Endothelial cell of umbilical vein (primary cell): ENCODE measurements at regions not wholly inside any gene's neighbourhood (a gene's known extent, or its start where the extent isn't known, plus 50 kb on each side); places are given as distances from the start of the nearest gene placed in this dataset.

Source experiments
- BruUV-seq: library from RNA; stranded (reverse); fragments of 400-500 nt; replicated peaks from 2 replicates; lab custom pipeline; 2021; lab: Mats Ljungman, UMichigan
- CTCF ChIA-PET: fragments of 300-600, 350-600 bp; sonication (Branson Sonifier 250); formaldehyde crosslinking; loops from one replicate; lab custom pipeline; 2021; ENCODE audit warnings: antibody characterized with exemption, inconsistent platforms; lab: Charles Lee
- POLR2A ChIA-PET: fragments of 300-600, 350-600 bp; sonication (Branson Sonifier 250); formaldehyde crosslinking; loops from one replicate; lab custom pipeline; 2021; ENCODE audit warnings: antibody characterized with exemption, inconsistent platforms; lab: Charles Lee
- DNase-seq: peaks from one replicate; pipeline ENCODE4 v3.0.0-alpha.2; 2011; ENCODE audit warnings: low read depth, low spot score
- FAIRE-seq: peaks from 2 replicates; lab custom pipeline; 2011; peaks lifted over from hg19 to GRCh38; lab: Jason Lieb, UNC
- H2AFZ ChIP-seq: 2 replicates; pipeline ENCODE4 v1.6.0; 2012; ENCODE audit warnings: low read depth, low read length, control low read depth, inconsistent platforms
- H3K27ac ChIP-seq: 2 replicates; pipeline ENCODE4 v1.5.1; 2011; ENCODE audit warnings: low read depth, mild to moderate bottlenecking, control low read depth, low read length, moderate library complexity; ENCODE audit not compliant: insufficient read depth
- H3K27me3 ChIP-seq, 2 experiments: 2 replicates each; pipeline versions ENCODE4 v1.6.0 to v1.6.1; 2011; ENCODE audit warnings: low read length in 2 of 2, mixed read lengths in 1 of 2; ENCODE audit not compliant: control insufficient read depth in 2 of 2, insufficient read depth in 2 of 2
- H3K36me3 ChIP-seq, 2 experiments: 2 replicates in 1 of 2; 3 replicates in 1 of 2; pipeline ENCODE4 v1.5.1; 2011; ENCODE audit warnings: low read length in 2 of 2, mild to moderate bottlenecking in 1 of 2, moderate library complexity in 1 of 2; ENCODE audit not compliant: control insufficient read depth in 2 of 2, insufficient read depth in 2 of 2; ENCODE audit errors: extremely low read depth in 1 of 2
- H3K4me1 ChIP-seq: 3 replicates; pipeline ENCODE4 v1.5.1; 2011; ENCODE audit warnings: mild to moderate bottlenecking, low read length; ENCODE audit not compliant: control insufficient read depth, insufficient read depth; ENCODE audit errors: extremely low read depth
- H3K4me2 ChIP-seq: 2 replicates; pipeline ENCODE4 v1.6.1; 2011; ENCODE audit warnings: low read length, control low read depth, mixed read lengths; ENCODE audit not compliant: insufficient read depth
- H3K4me3 ChIP-seq, 3 experiments: fragments of 200-600 bp in 1 of 3; sonication (generic), shearing (Covaris generic) in 1 of 3; replicated peaks in 1 of 3; 2 replicates each; pipeline ENCODE4 v1.5.1; 2011 to 2016; ENCODE audit warnings: control low read depth in 3 of 3, low read length in 3 of 3, mild to moderate bottlenecking in 2 of 3, inconsistent platforms in 1 of 3, low read depth in 1 of 3, moderate library complexity in 1 of 3; ENCODE audit not compliant: insufficient read depth in 1 of 3
- H3K79me2 ChIP-seq: 2 replicates; pipeline ENCODE4 v1.6.0; 2012; ENCODE audit warnings: low read length, inconsistent platforms; ENCODE audit not compliant: control insufficient read depth, insufficient read depth
- H3K9ac ChIP-seq: replicated peaks from 2 replicates; pipeline ENCODE3; 2011; ENCODE audit warnings: low read length, control low read depth; ENCODE audit not compliant: insufficient read depth; ENCODE audit errors: extremely low read depth
- H3K9me1 ChIP-seq: replicated peaks from 3 replicates; pipeline ENCODE4 v1.6.0; 2011; ENCODE audit warnings: mild to moderate bottlenecking, low read length; ENCODE audit not compliant: control insufficient read depth, insufficient read depth; ENCODE audit errors: extremely low read depth
- H3K9me3 ChIP-seq: replicated peaks from 2 replicates; pipeline ENCODE4 v1.5.1; 2012; ENCODE audit warnings: low read length, inconsistent platforms; ENCODE audit not compliant: control insufficient read depth, insufficient read depth
- H4K20me1 ChIP-seq: replicated peaks from 2 replicates; pipeline ENCODE3; 2011; ENCODE audit warnings: mild to moderate bottlenecking, low read length; ENCODE audit not compliant: control insufficient read depth, insufficient read depth; ENCODE audit errors: extremely low read depth
- EZH2 ChIP-seq: IDR thresholded peaks from 2 replicates; pipeline ENCODE4 v1.6.1; 2012; ENCODE audit warnings: borderline replicate concordance, low read depth, mild to moderate bottlenecking, moderate library complexity, low read length, inconsistent platforms; ENCODE audit not compliant: severe bottlenecking
- FOS ChIP-seq: IDR thresholded peaks from 2 replicates; pipeline ENCODE4 v1.6.1; 2011; ENCODE audit warnings: mild to moderate bottlenecking, low read length, moderate library complexity, borderline replicate concordance; ENCODE audit not compliant: insufficient read depth
- GATA2 ChIP-seq: IDR thresholded peaks from 2 replicates; pipeline ENCODE4 v1.7.0; 2011; ENCODE audit warnings: low read depth, mild to moderate bottlenecking, moderate library complexity, mixed read lengths, low read length; ENCODE audit not compliant: insufficient read length, insufficient read depth
- JUN ChIP-seq: IDR thresholded peaks from 2 replicates; pipeline ENCODE4 v1.6.1; 2011; ENCODE audit warnings: borderline replicate concordance, low read depth; ENCODE audit not compliant: insufficient read length, insufficient read depth
- MYC ChIP-seq: IDR thresholded peaks from one replicate; pipeline ENCODE4 v1.6.1; 2011; ENCODE audit warnings: mild to moderate bottlenecking, low read depth, low read length
- POLR2A ChIP-seq: IDR thresholded peaks from 2 replicates; pipeline ENCODE4 v1.6.1; 2012; ENCODE audit warnings: low read depth, mild to moderate bottlenecking, control low read depth, low read length
- POLR2AphosphoS5 ChIP-seq: IDR thresholded peaks from 2 replicates; pipeline ENCODE4 v1.6.1; 2012; ENCODE audit warnings: low read depth, mild to moderate bottlenecking, control low read depth, low read length, moderate library complexity; ENCODE audit not compliant: insufficient read depth
- dilution Hi-C: fragments of 300-500 bp; cut with MboI; formaldehyde crosslinking; loops from one replicate; pipeline ENCODE4 v1.15.0; 2019; ENCODE audit warnings: low sequenced_read_pairs; ENCODE audit not compliant: extremely low pct_ligation_motif_present
- intact Hi-C: fragments of 100-400 bp; cut with micrococcal nuclease; formaldehyde crosslinking; loops from one replicate; pipeline ENCODE4 v1.10.0; 2022
- TF ChIP-seq, protein P1 (sequence below), 2 donors: IDR thresholded peaks; 1 replicate in 1 of 2; 2 replicates in 1 of 2; pipeline ENCODE4 v1.5.1; 2011; ENCODE audit warnings: low read length in 2 of 2, mild to moderate bottlenecking in 2 of 2, moderate library complexity in 2 of 2, control low read depth in 1 of 2, inconsistent platforms in 1 of 2, low read depth in 1 of 2; ENCODE audit not compliant: insufficient read depth in 1 of 2; ENCODE audit errors: extremely low read depth in 1 of 2
- TF ChIP-seq, protein P2 (sequence below): IDR thresholded peaks from 2 replicates; pipeline ENCODE4 v1.6.1; 2011; ENCODE audit not compliant: insufficient read depth, insufficient read length

DNA sequence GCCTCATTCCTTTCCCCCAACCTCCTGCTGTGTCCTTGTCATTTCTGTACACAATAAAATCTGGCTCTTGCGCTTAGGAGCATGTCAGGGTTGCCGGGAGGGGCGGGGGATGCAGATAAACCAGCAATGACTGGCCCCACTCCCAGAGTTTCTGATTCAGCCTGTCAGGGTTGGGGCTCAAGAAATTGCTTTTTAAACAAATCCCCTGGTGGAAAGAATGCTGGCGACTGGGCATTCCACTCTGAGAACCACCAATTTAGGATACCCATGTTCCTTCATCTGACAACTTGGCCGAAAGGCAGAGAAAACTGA lies 376.4 kb downstream of the TCERG1L start:
- no peak overlapping the region for H2AFZ ChIP-seq
- no TSS peak for BruUV-seq
- H3K9me3 ChIP-seq = peaks cover 7% of the 10 kb centered on the region
- no peaks in the 10 kb centered on the region for H3K36me3 ChIP-seq
- CTCF ChIA-PET = no interaction called here
- DNase-seq (no peak), FAIRE-seq (no peak)
- no peaks in the 10 kb centered on the region for H3K79me2 ChIP-seq
- no peaks in the 10 kb centered on the region for H4K20me1 ChIP-seq
- no peaks in the 10 kb centered on the region for H3K4me1 ChIP-seq
- no peak overlapping the region for H3K9ac ChIP-seq
- TF ChIP-seq POLR2AphosphoS5 (no peak), JUN (no peak), EZH2 (no peak), MYC (no peak), POLR2A (no peak), GATA2 (no peak), FOS (no peak)
- TF ChIP-seq, protein P1, sequence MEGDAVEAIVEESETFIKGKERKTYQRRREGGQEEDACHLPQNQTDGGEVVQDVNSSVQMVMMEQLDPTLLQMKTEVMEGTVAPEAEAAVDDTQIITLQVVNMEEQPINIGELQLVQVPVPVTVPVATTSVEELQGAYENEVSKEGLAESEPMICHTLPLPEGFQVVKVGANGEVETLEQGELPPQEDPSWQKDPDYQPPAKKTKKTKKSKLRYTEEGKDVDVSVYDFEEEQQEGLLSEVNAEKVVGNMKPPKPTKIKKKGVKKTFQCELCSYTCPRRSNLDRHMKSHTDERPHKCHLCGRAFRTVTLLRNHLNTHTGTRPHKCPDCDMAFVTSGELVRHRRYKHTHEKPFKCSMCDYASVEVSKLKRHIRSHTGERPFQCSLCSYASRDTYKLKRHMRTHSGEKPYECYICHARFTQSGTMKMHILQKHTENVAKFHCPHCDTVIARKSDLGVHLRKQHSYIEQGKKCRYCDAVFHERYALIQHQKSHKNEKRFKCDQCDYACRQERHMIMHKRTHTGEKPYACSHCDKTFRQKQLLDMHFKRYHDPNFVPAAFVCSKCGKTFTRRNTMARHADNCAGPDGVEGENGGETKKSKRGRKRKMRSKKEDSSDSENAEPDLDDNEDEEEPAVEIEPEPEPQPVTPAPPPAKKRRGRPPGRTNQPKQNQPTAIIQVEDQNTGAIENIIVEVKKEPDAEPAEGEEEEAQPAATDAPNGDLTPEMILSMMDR (IDR thresholded peaks at IDR 0.05; ENCODE audit: extremely low read depth in 1 of 2, insufficient read depth in 1 of 2, low read depth in 1 of 2, low read length in 2 of 2) = no peak
- TF ChIP-seq, protein P2, sequence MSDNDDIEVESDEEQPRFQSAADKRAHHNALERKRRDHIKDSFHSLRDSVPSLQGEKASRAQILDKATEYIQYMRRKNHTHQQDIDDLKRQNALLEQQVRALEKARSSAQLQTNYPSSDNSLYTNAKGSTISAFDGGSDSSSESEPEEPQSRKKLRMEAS = no peak
- H3K4me2 ChIP-seq = no peak overlapping the region
- POLR2A ChIA-PET = no interaction called here
- no peak overlapping the region for H3K27ac ChIP-seq
- H3K27me3 ChIP-seq = no peaks in the 10 kb centered on the region
- dilution Hi-C loops = no loop called here
- no peak overlapping the region for H3K4me3 ChIP-seq
- intact Hi-C loops = no loop called here
- no peaks in the 10 kb centered on the region for H3K9me1 ChIP-seq
